WTC11 (cell line): ENCODE measurements at regions not wholly inside any gene's neighbourhood (a gene's known extent, or its start where the extent isn't known, plus 50 kb on each side); places are given as distances from the start of the nearest gene placed in this dataset.

ENCODE experiments used
- ATAC-seq: fragments of 200-7000 bp; cut with Tn5 transposase; 2 replicates; pipeline ENCODE4 v1.10.0; 2021; ENCODE audit warnings: mild to moderate bottlenecking, moderate library complexity
- CTCF ChIA-PET: fragments of 300-600 bp; sonication (Branson Sonifier 250); formaldehyde crosslinking; loops from one replicate; lab custom pipeline; 2021; ENCODE audit warnings: antibody characterized with exemption; lab: Charles Lee
- POLR2A ChIA-PET: fragments of 350-600 bp; sonication (Branson Sonifier 250); formaldehyde crosslinking; loops from one replicate; lab custom pipeline; 2021; ENCODE audit warnings: antibody characterized with exemption; lab: Charles Lee
- DNase-seq: peaks from one replicate; pipeline ENCODE4 v3.0.0; 2021; ENCODE audit warnings: low spot score
- H3K27ac Mint-ChIP-seq: 2 replicates; pipeline ENCODE4 v1.8.0; 2021; ENCODE audit warnings: mixed read lengths
- H3K27me3 Mint-ChIP-seq: 2 replicates; pipeline ENCODE4 v1.8.0; 2021; ENCODE audit warnings: low read depth, mild to moderate bottlenecking, moderate library complexity, mixed read lengths
- H3K36me3 Mint-ChIP-seq: 2 replicates; pipeline ENCODE4 v1.8.0; 2021; ENCODE audit warnings: mixed read lengths
- H3K4me1 Mint-ChIP-seq: 2 replicates; pipeline ENCODE4 v1.8.0; 2022; ENCODE audit warnings: mixed read lengths
- H3K4me3 Mint-ChIP-seq: 2 replicates; pipeline ENCODE4 v1.8.0; 2021; ENCODE audit warnings: mild to moderate bottlenecking, moderate library complexity, mixed read lengths
- H3K9me3 Mint-ChIP-seq: 2 replicates; pipeline ENCODE4 v1.8.0; 2021; ENCODE audit warnings: mixed read lengths
- ELF4 ChIP-seq: sonication (generic); formaldehyde crosslinking; IDR thresholded peaks from 2 replicates; pipeline ENCODE4 v1.8.1; 2022; ENCODE audit warnings: low read depth, mild to moderate bottlenecking, moderate library complexity, missing genetic modification reagents
- ESRRA ChIP-seq: sonication (generic); formaldehyde crosslinking; IDR thresholded peaks from 2 replicates; pipeline ENCODE4 v1.8.1; 2022; ENCODE audit warnings: mild to moderate bottlenecking, missing genetic modification reagents, borderline replicate concordance
- FOXK1 ChIP-seq: sonication (generic); formaldehyde crosslinking; IDR thresholded peaks from 2 replicates; pipeline ENCODE4 v1.8.0; 2022; ENCODE audit warnings: mild to moderate bottlenecking, moderate library complexity, missing genetic modification reagents
- FOXP1 ChIP-seq: sonication (generic); formaldehyde crosslinking; IDR thresholded peaks from 2 replicates; pipeline ENCODE4 v1.8.0; 2022; ENCODE audit warnings: missing genetic modification reagents, mild to moderate bottlenecking, moderate library complexity, borderline replicate concordance
- IRF2 ChIP-seq: sonication (generic); formaldehyde crosslinking; IDR thresholded peaks from 2 replicates; pipeline ENCODE4 v1.8.0; 2022; ENCODE audit warnings: low read depth, missing genetic modification reagents, borderline replicate concordance
- MXD4 ChIP-seq: fragments of 250-450 bp; sonication (Bioruptor Pico); IDR thresholded peaks from 2 replicates; pipeline ENCODE4 v1.8.0; 2021; ENCODE audit warnings: mild to moderate bottlenecking, moderate library complexity, borderline replicate concordance
- NFE2L1 ChIP-seq: sonication (generic); formaldehyde crosslinking; IDR thresholded peaks from 2 replicates; pipeline ENCODE4 v1.8.1; 2023; ENCODE audit warnings: missing genetic modification reagents
- NFYB ChIP-seq: sonication (generic); formaldehyde crosslinking; conservative IDR thresholded peaks from 2 replicates; pipeline ENCODE4 v1.8.0; 2022; ENCODE audit warnings: low read depth, missing genetic modification reagents
- SOX15 ChIP-seq: fragments of 250-450 bp; sonication (Bioruptor Pico); IDR thresholded peaks from 2 replicates; pipeline ENCODE4 v1.9.0; 2021; ENCODE audit warnings: mild to moderate bottlenecking
- ZBTB21 ChIP-seq: sonication (generic); formaldehyde crosslinking; IDR thresholded peaks from 2 replicates; pipeline ENCODE4 v1.8.1; 2023; ENCODE audit warnings: mild to moderate bottlenecking, missing genetic modification reagents, borderline replicate concordance
- ZNF121 ChIP-seq: sonication (generic); formaldehyde crosslinking; IDR thresholded peaks from 2 replicates; pipeline ENCODE4 v1.8.0; 2023; ENCODE audit warnings: missing genetic modification reagents
- ZNF138 ChIP-seq: sonication (generic); formaldehyde crosslinking; conservative IDR thresholded peaks from 2 replicates; pipeline ENCODE4 v1.8.1; 2022; ENCODE audit warnings: mild to moderate bottlenecking, moderate library complexity, missing genetic modification reagents
- ZNF219 ChIP-seq: sonication (generic); formaldehyde crosslinking; IDR thresholded peaks from 2 replicates; pipeline ENCODE4 v1.8.0; 2023; ENCODE audit warnings: missing genetic modification reagents, mild to moderate bottlenecking, borderline replicate concordance
- ZNF232 ChIP-seq: sonication (generic); formaldehyde crosslinking; IDR thresholded peaks from 2 replicates; pipeline ENCODE4 v1.8.0; 2022; ENCODE audit warnings: mild to moderate bottlenecking, missing genetic modification reagents
- ZNF396 ChIP-seq: fragments of 250-450 bp; sonication (Bioruptor Pico); IDR thresholded peaks from 2 replicates; pipeline ENCODE4 v1.8.0; 2021; ENCODE audit warnings: mild to moderate bottlenecking, moderate library complexity, borderline replicate concordance
- ZNF671 ChIP-seq: fragments of 250-450 bp; sonication (Bioruptor Pico); IDR thresholded peaks from 2 replicates; pipeline ENCODE4 v1.8.0; 2021; ENCODE audit warnings: mild to moderate bottlenecking
- TF ChIP-seq, protein P1 (sequence below): sonication (generic); formaldehyde crosslinking; IDR thresholded peaks from 2 replicates; pipeline ENCODE4 v1.8.0; 2023; ENCODE audit warnings: missing genetic modification reagents
- TF ChIP-seq, protein P2 (sequence below): sonication (generic); formaldehyde crosslinking; conservative IDR thresholded peaks from 2 replicates; pipeline ENCODE4 v1.8.1; 2023; ENCODE audit warnings: mild to moderate bottlenecking, low read depth, missing genetic modification reagents, moderate library complexity
- TF ChIP-seq, protein P3 (sequence below): sonication (generic); formaldehyde crosslinking; IDR thresholded peaks from 2 replicates; pipeline ENCODE4 v1.8.1; 2023; ENCODE audit warnings: mild to moderate bottlenecking, missing genetic modification reagents
- TF ChIP-seq, protein P4 (sequence below): sonication (generic); formaldehyde crosslinking; IDR thresholded peaks from 2 replicates; pipeline ENCODE4 v1.8.1; 2022; ENCODE audit warnings: mild to moderate bottlenecking, missing genetic modification reagents, moderate library complexity, borderline replicate concordance
- TF ChIP-seq, protein P5 (sequence below): sonication (generic); formaldehyde crosslinking; IDR thresholded peaks from 2 replicates; pipeline ENCODE4 v1.8.1; 2022; ENCODE audit warnings: low read depth, missing genetic modification reagents, borderline replicate concordance
- TF ChIP-seq, protein P6 (sequence below): fragments of 250-450 bp; sonication (Bioruptor Pico); IDR thresholded peaks from 2 replicates; pipeline ENCODE4 v1.9.0; 2021; ENCODE audit warnings: mild to moderate bottlenecking
- TF ChIP-seq, protein P7 (sequence below): fragments of 250-450 bp; sonication (Bioruptor Pico); IDR thresholded peaks from 2 replicates; pipeline ENCODE4 v1.8.0; 2021; ENCODE audit warnings: mild to moderate bottlenecking

DNA sequence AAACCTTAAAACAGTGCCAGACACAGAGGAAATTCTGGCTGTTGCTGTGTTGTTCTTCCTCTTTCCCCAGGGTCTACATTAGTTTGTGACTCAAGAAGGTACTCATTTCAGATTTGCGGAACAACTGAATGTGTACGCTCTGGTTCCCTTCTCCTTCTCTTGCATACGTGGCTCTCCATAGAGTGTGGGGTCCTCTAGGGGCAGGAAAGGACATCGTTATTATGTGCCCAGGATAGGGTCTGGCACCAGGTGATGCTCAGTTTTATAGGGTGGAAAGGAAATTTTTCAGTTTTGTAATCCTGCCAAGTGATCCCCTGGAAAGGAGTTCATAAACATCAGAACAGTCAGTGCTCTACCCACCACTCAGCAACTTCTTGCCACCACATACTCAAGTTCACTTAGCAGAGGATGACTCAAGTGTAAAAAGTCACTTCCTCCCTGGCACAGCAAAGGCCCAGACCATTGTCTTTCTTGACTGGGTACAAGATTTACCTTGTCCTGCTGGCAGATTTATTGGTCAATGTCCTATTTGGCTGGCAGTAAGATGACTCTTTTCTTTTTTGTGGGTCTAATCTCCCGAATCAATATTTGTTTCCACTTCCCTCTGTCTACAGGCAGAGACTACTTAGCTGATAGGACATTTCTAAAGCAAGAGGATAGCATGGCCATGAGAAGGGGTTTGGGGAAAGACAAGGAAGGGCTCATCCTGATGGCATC, 246.0 kb upstream of the TENM4 start:
- ChIA-PET POLR2A (no interaction called here), CTCF (interaction anchor here (1.0 kb wide), 1 partner anchor 13 kb away, joined by 3 read pairs; no protein-coding TSS in a partner anchor)
- H3K9me3 Mint-ChIP-seq, result no peaks in the 10 kb centered on the region
- DNase-seq (no peak), ATAC-seq (peak; percentile 52; the same call in 1 of the 2 replicates)
- no peak overlapping the region for H3K4me3 Mint-ChIP-seq
- H3K4me1 Mint-ChIP-seq, result no peaks in the 10 kb centered on the region
- H3K36me3 Mint-ChIP-seq, result no peaks in the 10 kb centered on the region
- peaks cover 3% of the 10 kb centered on the region for H3K27me3 Mint-ChIP-seq
- no peak overlapping the region for H3K27ac Mint-ChIP-seq
- TF ChIP-seq FOXP1 (CRISPR knock-in tag), result no peak
- no peak for TF ChIP-seq ZNF219
- no peak for TF ChIP-seq NFE2L1
- TF ChIP-seq, protein P1, sequence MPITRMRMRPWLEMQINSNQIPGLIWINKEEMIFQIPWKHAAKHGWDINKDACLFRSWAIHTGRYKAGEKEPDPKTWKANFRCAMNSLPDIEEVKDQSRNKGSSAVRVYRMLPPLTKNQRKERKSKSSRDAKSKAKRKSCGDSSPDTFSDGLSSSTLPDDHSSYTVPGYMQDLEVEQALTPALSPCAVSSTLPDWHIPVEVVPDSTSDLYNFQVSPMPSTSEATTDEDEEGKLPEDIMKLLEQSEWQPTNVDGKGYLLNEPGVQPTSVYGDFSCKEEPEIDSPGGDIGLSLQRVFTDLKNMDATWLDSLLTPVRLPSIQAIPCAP, result no peak
- TF ChIP-seq ESRRA (CRISPR knock-in tag), result no peak
- TF ChIP-seq ZNF138 (CRISPR knock-in tag), result no peak
- TF ChIP-seq IRF2, result no peak
- TF ChIP-seq ZNF671, result no peak
- TF ChIP-seq MXD4, result no peak
- TF ChIP-seq, protein P2, sequence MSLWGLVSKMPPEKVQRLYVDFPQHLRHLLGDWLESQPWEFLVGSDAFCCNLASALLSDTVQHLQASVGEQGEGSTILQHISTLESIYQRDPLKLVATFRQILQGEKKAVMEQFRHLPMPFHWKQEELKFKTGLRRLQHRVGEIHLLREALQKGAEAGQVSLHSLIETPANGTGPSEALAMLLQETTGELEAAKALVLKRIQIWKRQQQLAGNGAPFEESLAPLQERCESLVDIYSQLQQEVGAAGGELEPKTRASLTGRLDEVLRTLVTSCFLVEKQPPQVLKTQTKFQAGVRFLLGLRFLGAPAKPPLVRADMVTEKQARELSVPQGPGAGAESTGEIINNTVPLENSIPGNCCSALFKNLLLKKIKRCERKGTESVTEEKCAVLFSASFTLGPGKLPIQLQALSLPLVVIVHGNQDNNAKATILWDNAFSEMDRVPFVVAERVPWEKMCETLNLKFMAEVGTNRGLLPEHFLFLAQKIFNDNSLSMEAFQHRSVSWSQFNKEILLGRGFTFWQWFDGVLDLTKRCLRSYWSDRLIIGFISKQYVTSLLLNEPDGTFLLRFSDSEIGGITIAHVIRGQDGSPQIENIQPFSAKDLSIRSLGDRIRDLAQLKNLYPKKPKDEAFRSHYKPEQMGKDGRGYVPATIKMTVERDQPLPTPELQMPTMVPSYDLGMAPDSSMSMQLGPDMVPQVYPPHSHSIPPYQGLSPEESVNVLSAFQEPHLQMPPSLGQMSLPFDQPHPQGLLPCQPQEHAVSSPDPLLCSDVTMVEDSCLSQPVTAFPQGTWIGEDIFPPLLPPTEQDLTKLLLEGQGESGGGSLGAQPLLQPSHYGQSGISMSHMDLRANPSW, result no peak
- no peak for TF ChIP-seq NFYB (CRISPR knock-in tag)
- TF ChIP-seq ZNF396 (CRISPR knock-in tag), result no peak
- TF ChIP-seq ZNF121 (CRISPR knock-in tag), result no peak
- TF ChIP-seq, protein P3, sequence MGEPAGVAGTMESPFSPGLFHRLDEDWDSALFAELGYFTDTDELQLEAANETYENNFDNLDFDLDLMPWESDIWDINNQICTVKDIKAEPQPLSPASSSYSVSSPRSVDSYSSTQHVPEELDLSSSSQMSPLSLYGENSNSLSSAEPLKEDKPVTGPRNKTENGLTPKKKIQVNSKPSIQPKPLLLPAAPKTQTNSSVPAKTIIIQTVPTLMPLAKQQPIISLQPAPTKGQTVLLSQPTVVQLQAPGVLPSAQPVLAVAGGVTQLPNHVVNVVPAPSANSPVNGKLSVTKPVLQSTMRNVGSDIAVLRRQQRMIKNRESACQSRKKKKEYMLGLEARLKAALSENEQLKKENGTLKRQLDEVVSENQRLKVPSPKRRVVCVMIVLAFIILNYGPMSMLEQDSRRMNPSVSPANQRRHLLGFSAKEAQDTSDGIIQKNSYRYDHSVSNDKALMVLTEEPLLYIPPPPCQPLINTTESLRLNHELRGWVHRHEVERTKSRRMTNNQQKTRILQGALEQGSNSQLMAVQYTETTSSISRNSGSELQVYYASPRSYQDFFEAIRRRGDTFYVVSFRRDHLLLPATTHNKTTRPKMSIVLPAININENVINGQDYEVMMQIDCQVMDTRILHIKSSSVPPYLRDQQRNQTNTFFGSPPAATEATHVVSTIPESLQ (CRISPR knock-in tag), result no peak
- TF ChIP-seq SOX15, result no peak
- TF ChIP-seq, protein P4, sequence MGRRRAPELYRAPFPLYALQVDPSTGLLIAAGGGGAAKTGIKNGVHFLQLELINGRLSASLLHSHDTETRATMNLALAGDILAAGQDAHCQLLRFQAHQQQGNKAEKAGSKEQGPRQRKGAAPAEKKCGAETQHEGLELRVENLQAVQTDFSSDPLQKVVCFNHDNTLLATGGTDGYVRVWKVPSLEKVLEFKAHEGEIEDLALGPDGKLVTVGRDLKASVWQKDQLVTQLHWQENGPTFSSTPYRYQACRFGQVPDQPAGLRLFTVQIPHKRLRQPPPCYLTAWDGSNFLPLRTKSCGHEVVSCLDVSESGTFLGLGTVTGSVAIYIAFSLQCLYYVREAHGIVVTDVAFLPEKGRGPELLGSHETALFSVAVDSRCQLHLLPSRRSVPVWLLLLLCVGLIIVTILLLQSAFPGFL (CRISPR knock-in tag), result no peak
- TF ChIP-seq, protein P5, sequence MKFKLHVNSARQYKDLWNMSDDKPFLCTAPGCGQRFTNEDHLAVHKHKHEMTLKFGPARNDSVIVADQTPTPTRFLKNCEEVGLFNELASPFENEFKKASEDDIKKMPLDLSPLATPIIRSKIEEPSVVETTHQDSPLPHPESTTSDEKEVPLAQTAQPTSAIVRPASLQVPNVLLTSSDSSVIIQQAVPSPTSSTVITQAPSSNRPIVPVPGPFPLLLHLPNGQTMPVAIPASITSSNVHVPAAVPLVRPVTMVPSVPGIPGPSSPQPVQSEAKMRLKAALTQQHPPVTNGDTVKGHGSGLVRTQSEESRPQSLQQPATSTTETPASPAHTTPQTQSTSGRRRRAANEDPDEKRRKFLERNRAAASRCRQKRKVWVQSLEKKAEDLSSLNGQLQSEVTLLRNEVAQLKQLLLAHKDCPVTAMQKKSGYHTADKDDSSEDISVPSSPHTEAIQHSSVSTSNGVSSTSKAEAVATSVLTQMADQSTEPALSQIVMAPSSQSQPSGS, result no peak

DNA sequence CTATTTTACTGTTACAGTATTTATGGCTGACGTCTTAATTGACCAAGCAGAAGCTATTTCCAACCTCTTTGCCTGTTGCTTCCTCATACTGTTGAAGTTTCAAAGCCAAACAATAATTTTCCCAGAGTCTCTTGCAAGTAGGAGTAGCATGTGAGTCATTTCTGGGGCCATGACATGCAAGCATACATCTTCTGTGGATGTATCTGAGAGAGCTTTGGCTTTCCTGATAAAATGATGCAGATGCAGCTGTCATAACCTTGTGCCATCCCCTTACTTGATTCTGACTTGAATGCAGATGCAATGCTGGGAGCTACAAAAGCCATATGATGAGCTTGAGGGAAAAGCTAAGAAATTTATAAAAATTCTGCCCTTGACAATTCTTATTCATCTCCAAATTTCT, 243.1 kb upstream of the TENM4 start:
- H3K27ac Mint-ChIP-seq, result no peak overlapping the region
- POLR2A ChIA-PET, result no interaction called here
- DNase-seq (no peak), ATAC-seq (no peak)
- H3K4me1 Mint-ChIP-seq, result peaks cover 15% of the 10 kb centered on the region
- H3K36me3 Mint-ChIP-seq, result no peaks in the 10 kb centered on the region
- H3K4me3 Mint-ChIP-seq, result no peak overlapping the region
- no peaks in the 10 kb centered on the region for H3K9me3 Mint-ChIP-seq
- CTCF ChIA-PET, result no interaction called here
- H3K27me3 Mint-ChIP-seq, result peaks cover 29% of the 10 kb centered on the region
- TF ChIP-seq FOXK1 (no peak), ZBTB21 (CRISPR knock-in tag) (no peak), ZNF232 (CRISPR knock-in tag) (no peak), ELF4 (no peak)
- TF ChIP-seq, protein P6, sequence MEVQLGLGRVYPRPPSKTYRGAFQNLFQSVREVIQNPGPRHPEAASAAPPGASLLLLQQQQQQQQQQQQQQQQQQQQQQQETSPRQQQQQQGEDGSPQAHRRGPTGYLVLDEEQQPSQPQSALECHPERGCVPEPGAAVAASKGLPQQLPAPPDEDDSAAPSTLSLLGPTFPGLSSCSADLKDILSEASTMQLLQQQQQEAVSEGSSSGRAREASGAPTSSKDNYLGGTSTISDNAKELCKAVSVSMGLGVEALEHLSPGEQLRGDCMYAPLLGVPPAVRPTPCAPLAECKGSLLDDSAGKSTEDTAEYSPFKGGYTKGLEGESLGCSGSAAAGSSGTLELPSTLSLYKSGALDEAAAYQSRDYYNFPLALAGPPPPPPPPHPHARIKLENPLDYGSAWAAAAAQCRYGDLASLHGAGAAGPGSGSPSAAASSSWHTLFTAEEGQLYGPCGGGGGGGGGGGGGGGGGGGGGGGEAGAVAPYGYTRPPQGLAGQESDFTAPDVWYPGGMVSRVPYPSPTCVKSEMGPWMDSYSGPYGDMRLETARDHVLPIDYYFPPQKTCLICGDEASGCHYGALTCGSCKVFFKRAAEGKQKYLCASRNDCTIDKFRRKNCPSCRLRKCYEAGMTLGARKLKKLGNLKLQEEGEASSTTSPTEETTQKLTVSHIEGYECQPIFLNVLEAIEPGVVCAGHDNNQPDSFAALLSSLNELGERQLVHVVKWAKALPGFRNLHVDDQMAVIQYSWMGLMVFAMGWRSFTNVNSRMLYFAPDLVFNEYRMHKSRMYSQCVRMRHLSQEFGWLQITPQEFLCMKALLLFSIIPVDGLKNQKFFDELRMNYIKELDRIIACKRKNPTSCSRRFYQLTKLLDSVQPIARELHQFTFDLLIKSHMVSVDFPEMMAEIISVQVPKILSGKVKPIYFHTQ, result no peak
- TF ChIP-seq, protein P7, sequence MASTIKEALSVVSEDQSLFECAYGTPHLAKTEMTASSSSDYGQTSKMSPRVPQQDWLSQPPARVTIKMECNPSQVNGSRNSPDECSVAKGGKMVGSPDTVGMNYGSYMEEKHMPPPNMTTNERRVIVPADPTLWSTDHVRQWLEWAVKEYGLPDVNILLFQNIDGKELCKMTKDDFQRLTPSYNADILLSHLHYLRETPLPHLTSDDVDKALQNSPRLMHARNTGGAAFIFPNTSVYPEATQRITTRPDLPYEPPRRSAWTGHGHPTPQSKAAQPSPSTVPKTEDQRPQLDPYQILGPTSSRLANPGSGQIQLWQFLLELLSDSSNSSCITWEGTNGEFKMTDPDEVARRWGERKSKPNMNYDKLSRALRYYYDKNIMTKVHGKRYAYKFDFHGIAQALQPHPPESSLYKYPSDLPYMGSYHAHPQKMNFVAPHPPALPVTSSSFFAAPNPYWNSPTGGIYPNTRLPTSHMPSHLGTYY (CRISPR knock-in tag), result no peak
